ENCODE measurements at regions not wholly inside any gene's neighbourhood (a gene's known extent, or its start where the extent isn't known, plus 50 kb on each side); places are given as distances from the start of the nearest gene placed in this dataset.
A peak's percentile ranks its signal among the peaks of the same experiment; 100 is the strongest.
"Not testable (repeated sequence)": the region's sequence is repeated elsewhere in the genome, so short reads cannot be mapped to it uniquely, and the experiment has no call there.

DNA sequence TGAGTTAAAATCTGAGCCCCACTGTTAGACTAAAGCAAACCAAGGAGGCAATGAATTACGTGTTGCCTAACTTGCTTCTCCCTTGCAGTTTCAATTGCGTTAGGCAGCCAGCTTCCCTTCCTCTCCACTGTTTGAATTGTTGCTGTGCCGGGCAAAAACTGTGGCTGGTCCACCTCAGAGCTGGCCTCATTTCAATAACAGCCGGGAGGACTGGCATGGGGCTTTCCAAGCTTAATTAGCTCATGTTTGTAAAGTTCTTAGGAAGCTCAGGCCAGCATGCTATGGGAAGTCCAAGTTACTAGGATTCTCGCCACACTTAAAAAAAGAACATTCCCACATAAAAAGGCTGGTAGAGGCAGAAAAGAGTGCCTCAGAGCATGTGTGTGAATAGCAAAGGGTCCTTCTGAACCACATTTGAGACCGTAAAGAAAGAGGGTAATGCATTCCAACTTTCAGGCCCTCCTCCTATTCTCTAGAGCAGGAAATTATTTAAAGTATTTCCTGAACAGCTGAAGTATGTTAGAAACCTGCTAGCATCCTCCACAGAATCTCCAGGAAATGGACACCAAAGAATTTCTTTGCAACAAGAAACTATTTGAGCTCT is 79.0 kb upstream of the SMURF2 start:
- ATAC-seq (ENCODE audit: low FRiP score), result peak; percentile 67
- no peak overlapping the region for H3K4me3 ChIP-seq (ENCODE audit: low read length in 2 of 2)
- no peaks in the 10 kb centered on the region for H3K9me3 ChIP-seq (ENCODE audit: control insufficient read depth, low read length)
- H3K27me3 ChIP-seq (ENCODE audit: control insufficient read depth in 1 of 2, insufficient read depth in 2 of 2, low read length in 1 of 2), result no peaks in the 10 kb centered on the region
- intact Hi-C loops (cut with DNase I), result no loop called here
- no peaks in the 10 kb centered on the region for H3K36me3 ChIP-seq (ENCODE audit: control insufficient read depth in 1 of 2, insufficient read depth in 2 of 2, low read length in 1 of 2)
- WGBS, 2 donors, result 2 to 3% methylated on average over 6 of the region's 6 CpGs
- H3K27ac ChIP-seq (ENCODE audit: low read depth in 1 of 2, low read length in 2 of 2), result no peak overlapping the region
- peaks cover 0 to 3% of the 10 kb centered on the region in 2 donors for H3K4me1 ChIP-seq (ENCODE audit: control insufficient read depth in 1 of 2, insufficient read depth in 2 of 2, low read length in 2 of 2)
- DNase-seq, result peak in 1 of 2 donors; percentile 84

- Histone ChIP-seq H3K27me3 (ENCODE audit: control insufficient read depth in 1 of 2, insufficient read depth in 2 of 2, low read length in 1 of 2) (no peaks in the 10 kb centered on the region), H3K9me3 (ENCODE audit: control insufficient read depth, low read length) (no peaks in the 10 kb centered on the region), H3K27ac (ENCODE audit: low read depth in 1 of 2, low read length in 2 of 2) (peak overlapping the region in 1 of 2 donors; percentile 39), H3K4me1 (ENCODE audit: control insufficient read depth in 1 of 2, insufficient read depth in 2 of 2, low read length in 2 of 2) (peaks cover 0 to 3% of the 10 kb centered on the region in 2 donors), H3K36me3 (ENCODE audit: control insufficient read depth in 1 of 2, insufficient read depth in 2 of 2, low read length in 1 of 2) (no peaks in the 10 kb centered on the region), H3K4me3 (ENCODE audit: low read length in 2 of 2) (no peak overlapping the region)
- no peak for ATAC-seq (ENCODE audit: low FRiP score)
- no peak for DNase-seq
- WGBS, 2 donors, result 54 to 62% methylated on average over 9 of the region's 9 CpGs
- intact Hi-C loops (cut with DNase I), result loop anchor here in 1 of 2 donors (10.0 kb wide), 1 partner anchor 75 kb away; the partner anchor contains the start of gene SMURF2
Observed at GRCh38 chr17:64739316-64740058, 77.4 kb upstream of the SMURF2 start.

GRCh38 chr17:64736804-64737492 is 74.8 kb upstream of the SMURF2 start:
- Histone ChIP-seq H3K9me3 (ENCODE audit: control insufficient read depth, low read length) (no peaks in the 10 kb centered on the region), H3K27me3 (ENCODE audit: control insufficient read depth in 1 of 2, insufficient read depth in 2 of 2, low read length in 1 of 2) (no peaks in the 10 kb centered on the region), H3K27ac (ENCODE audit: low read depth in 1 of 2, low read length in 2 of 2) (no peak overlapping the region), H3K36me3 (ENCODE audit: control insufficient read depth in 1 of 2, insufficient read depth in 2 of 2, low read length in 1 of 2) (no peaks in the 10 kb centered on the region), H3K4me3 (ENCODE audit: low read length in 2 of 2) (no peak overlapping the region), H3K4me1 (ENCODE audit: control insufficient read depth in 1 of 2, insufficient read depth in 2 of 2, low read length in 2 of 2) (peaks cover 0 to 3% of the 10 kb centered on the region in 2 donors)
- intact Hi-C loops (cut with DNase I), result loop anchor here in 1 of 2 donors (10.0 kb wide), 1 partner anchor 72 kb away; the partner anchor contains the start of gene SMURF2
- no peak for DNase-seq
- no peak for ATAC-seq (ENCODE audit: low FRiP score)
- 70 to 75% methylated on average over 8 of the region's 8 CpGs for WGBS, 2 donors

DNA sequence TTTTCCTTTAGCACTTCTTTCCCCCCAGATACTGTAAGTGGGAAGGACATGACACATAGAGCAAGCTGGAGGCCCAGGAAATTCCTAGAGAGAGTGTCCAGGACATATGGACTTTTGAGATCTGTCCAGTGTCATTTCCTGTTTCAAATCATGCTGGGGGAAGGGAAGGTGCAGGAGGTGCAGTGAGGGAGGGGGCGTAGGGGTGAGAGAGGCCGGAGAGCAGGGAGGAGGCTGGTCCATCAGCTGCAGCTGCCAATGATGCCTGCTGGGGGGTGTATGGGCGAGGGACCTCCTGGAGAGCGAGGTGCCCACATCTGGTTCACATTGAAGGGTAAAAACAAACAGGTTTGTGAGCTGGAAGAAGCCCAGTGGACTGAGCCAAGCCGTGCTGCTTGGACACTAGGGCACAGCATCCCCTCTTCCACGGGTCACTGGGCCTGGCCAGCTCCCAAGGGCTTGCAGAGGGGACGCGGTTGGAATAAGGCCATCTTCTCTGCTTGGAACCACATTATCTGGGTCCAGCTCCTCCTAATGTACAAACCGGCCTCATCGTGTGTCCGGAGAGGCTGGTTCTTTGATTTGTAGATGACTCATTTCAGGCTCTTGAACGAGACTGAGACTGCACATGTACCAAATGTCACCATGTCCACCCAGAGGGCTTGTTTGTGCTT is 70.4 kb upstream of the SMURF2 start:
- DNase-seq, result peak in 1 of 2 donors; percentile 79
- no peak overlapping the region for H3K27ac ChIP-seq (ENCODE audit: low read depth in 1 of 2, low read length in 2 of 2)
- no peaks in the 10 kb centered on the region for H3K36me3 ChIP-seq (ENCODE audit: control insufficient read depth in 1 of 2, insufficient read depth in 2 of 2, low read length in 1 of 2)

GRCh38 chr17:64730023-64730422 is 67.9 kb upstream of the SMURF2 start:
- H3K27me3 ChIP-seq (ENCODE audit: control insufficient read depth in 1 of 2, insufficient read depth in 2 of 2, low read length in 1 of 2); ATAC-seq (ENCODE audit: low FRiP score); H3K36me3 ChIP-seq (ENCODE audit: control insufficient read depth in 1 of 2, insufficient read depth in 2 of 2, low read length in 1 of 2); H3K27ac ChIP-seq (ENCODE audit: low read depth in 1 of 2, low read length in 2 of 2); H3K9me3 ChIP-seq (ENCODE audit: control insufficient read depth, low read length); H3K4me3 ChIP-seq (ENCODE audit: low read length in 2 of 2); H3K4me1 ChIP-seq (ENCODE audit: control insufficient read depth in 1 of 2, insufficient read depth in 2 of 2, low read length in 2 of 2); DNase-seq: not testable (repeated sequence)
- intact Hi-C loops (cut with DNase I), result loop anchor here in 1 of 2 donors (10.0 kb wide), 1 partner anchor 65 kb away; the partner anchor contains the start of gene SMURF2
- WGBS, 2 donors, result 91% methylated on average over 6 of the region's 6 CpGs

More for the DNA sequence above, 70.4 kb upstream of the SMURF2 start:
- H3K9me3 ChIP-seq (ENCODE audit: control insufficient read depth, low read length), result no peaks in the 10 kb centered on the region
- intact Hi-C loops (cut with DNase I), result loop anchor here in 1 of 2 donors (10.0 kb wide), 1 partner anchor 68 kb away; the partner anchor contains the start of gene SMURF2
- no peaks in the 10 kb centered on the region for H3K4me1 ChIP-seq (ENCODE audit: control insufficient read depth in 1 of 2, insufficient read depth in 2 of 2, low read length in 2 of 2)
- no peaks in the 10 kb centered on the region for H3K27me3 ChIP-seq (ENCODE audit: control insufficient read depth in 1 of 2, insufficient read depth in 2 of 2, low read length in 1 of 2)
- no peak overlapping the region for H3K4me3 ChIP-seq (ENCODE audit: low read length in 2 of 2)
- 34 to 36% methylated on average over 12 of the region's 12 CpGs for WGBS, 2 donors
- ATAC-seq (ENCODE audit: low FRiP score), result no peak

DNA sequence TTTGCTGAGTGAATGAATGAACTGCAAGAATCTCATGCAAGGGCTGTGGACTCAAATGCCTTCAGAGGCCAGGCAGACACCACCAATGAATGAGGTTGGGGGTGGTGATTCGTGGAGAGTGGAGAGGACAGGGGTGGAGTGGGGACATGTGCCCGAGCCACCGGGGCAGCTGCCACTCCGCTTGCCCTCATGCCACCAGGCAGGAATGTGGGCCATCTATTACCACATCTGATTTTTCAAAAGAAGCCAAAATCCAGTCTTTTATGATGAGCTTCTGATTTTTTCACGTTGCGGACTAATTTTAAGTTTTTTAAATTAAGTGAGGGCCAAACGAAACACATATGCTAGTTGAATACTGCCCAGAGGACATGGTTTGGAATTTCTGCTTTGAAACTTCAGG is 67.1 kb upstream of the SMURF2 start:
- H3K9me3 ChIP-seq (ENCODE audit: control insufficient read depth, low read length), result no peaks in the 10 kb centered on the region
- no peaks in the 10 kb centered on the region for H3K27me3 ChIP-seq (ENCODE audit: control insufficient read depth in 1 of 2, insufficient read depth in 2 of 2, low read length in 1 of 2)
- H3K4me3 ChIP-seq (ENCODE audit: low read length in 2 of 2), result no peak overlapping the region
- DNase-seq (peak in 1 of 2 donors; percentile 21), ATAC-seq (ENCODE audit: low FRiP score) (no peak)
- H3K27ac ChIP-seq (ENCODE audit: low read depth in 1 of 2, low read length in 2 of 2), result no peak overlapping the region
- H3K4me1 ChIP-seq (ENCODE audit: control insufficient read depth in 1 of 2, insufficient read depth in 2 of 2, low read length in 2 of 2), result no peaks in the 10 kb centered on the region
- H3K36me3 ChIP-seq (ENCODE audit: control insufficient read depth in 1 of 2, insufficient read depth in 2 of 2, low read length in 1 of 2), result no peaks in the 10 kb centered on the region
- 91 to 93% methylated on average over 7 of the region's 7 CpGs for WGBS, 2 donors
- intact Hi-C loops (cut with DNase I), result no loop called here

DNA sequence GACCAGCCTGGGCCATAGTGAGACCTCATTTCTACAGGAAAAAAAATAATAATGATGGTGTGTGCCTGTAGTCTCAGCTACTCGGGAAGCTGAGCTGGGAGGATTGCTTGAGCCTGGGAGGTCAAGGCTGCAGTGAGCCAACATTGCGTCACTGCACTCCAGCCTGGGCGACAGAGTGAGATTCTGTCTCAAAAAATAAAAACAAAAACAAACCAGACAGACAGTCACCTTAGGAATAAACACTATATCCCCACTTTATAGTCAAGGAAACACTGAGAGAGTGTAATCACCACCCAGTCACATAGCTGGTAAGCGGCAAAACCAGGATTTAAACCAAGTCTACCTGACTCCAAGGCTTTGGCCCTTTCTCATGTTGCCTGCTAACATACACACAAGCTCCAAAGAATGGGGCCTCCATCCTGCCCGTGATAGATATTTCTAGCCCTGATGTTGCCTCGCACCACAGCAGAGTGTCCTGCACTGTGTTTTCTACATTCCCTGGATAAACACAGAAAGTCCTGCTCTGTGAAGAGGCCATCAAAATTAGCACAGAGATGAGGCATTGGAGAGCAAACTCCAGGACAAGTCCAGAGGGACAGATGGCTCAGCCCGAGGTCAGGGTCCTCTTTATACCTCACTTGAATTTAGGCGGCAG is 66.1 kb upstream of the SMURF2 start:
- H3K27me3 ChIP-seq (ENCODE audit: control insufficient read depth in 1 of 2, insufficient read depth in 2 of 2, low read length in 1 of 2), result no peaks in the 10 kb centered on the region
- WGBS, 2 donors, result 84% methylated on average over 8 of the region's 8 CpGs
- DNase-seq (peak in 1 of 2 donors; percentile 36), ATAC-seq (ENCODE audit: low FRiP score) (no peak)
- H3K4me1 ChIP-seq (ENCODE audit: control insufficient read depth in 1 of 2, insufficient read depth in 2 of 2, low read length in 2 of 2), result no peaks in the 10 kb centered on the region
- no peak overlapping the region for H3K4me3 ChIP-seq (ENCODE audit: low read length in 2 of 2)
- H3K36me3 ChIP-seq (ENCODE audit: control insufficient read depth in 1 of 2, insufficient read depth in 2 of 2, low read length in 1 of 2), result no peaks in the 10 kb centered on the region
- no peaks in the 10 kb centered on the region for H3K9me3 ChIP-seq (ENCODE audit: control insufficient read depth, low read length)
- intact Hi-C loops (cut with DNase I), result no loop called here
- no peak overlapping the region for H3K27ac ChIP-seq (ENCODE audit: low read depth in 1 of 2, low read length in 2 of 2)

- H3K27ac ChIP-seq (ENCODE audit: low read depth in 1 of 2, low read length in 2 of 2); intact Hi-C loops (cut with DNase I); ATAC-seq (ENCODE audit: low FRiP score); H3K4me1 ChIP-seq (ENCODE audit: control insufficient read depth in 1 of 2, insufficient read depth in 2 of 2, low read length in 2 of 2); H3K4me3 ChIP-seq (ENCODE audit: low read length in 2 of 2); H3K36me3 ChIP-seq (ENCODE audit: control insufficient read depth in 1 of 2, insufficient read depth in 2 of 2, low read length in 1 of 2); H3K27me3 ChIP-seq (ENCODE audit: control insufficient read depth in 1 of 2, insufficient read depth in 2 of 2, low read length in 1 of 2); H3K9me3 ChIP-seq (ENCODE audit: control insufficient read depth, low read length): not testable (repeated sequence)
- 95 to 97% methylated on average over 5 of the region's 5 CpGs for WGBS, 2 donors
- peak in 1 of 2 donors; percentile 35 for DNase-seq
Observed at GRCh38 chr17:64726025-64726424, 63.9 kb upstream of the SMURF2 start.

Measured in aorta (tissue), 5 donors.